HEK293 (cell line): ENCODE measurements at regions not wholly inside any gene's neighbourhood (a gene's known extent, or its start where the extent isn't known, plus 50 kb on each side); places are given as distances from the start of the nearest gene placed in this dataset.

Source experiments
- CTCF ChIA-PET: fragments of 350-600 bp; formaldehyde crosslinking; extraction: SDS; loops from one replicate; lab custom pipeline; 2021; ENCODE audit warnings: antibody characterized with exemption; lab: Yijun Ruan, JAX
- POLR2A ChIA-PET: fragments of 300-600 bp; formaldehyde crosslinking; extraction: SDS; loops from one replicate; lab custom pipeline; 2020; ENCODE audit warnings: antibody characterized with exemption, inconsistent platforms; lab: Yijun Ruan, JAX
- H3K27ac ChIP-seq: fragments of 200-500 bp; sonication (Bioruptor generic); 2 replicates; pipeline ENCODE4 v1.5.1; 2014; ENCODE audit warnings: low read depth, low read length, control low read depth, inconsistent platforms; ENCODE audit errors: extremely low read depth
- H3K36me3 ChIP-seq, 2 experiments: fragments of 200-500 bp in 1 of 2; sonication (Bioruptor generic) in 1 of 2; 1 replicate in 1 of 2; 2 replicates in 1 of 2; pipeline ENCODE4 v1.5.1; 2014 to 2017; ENCODE audit warnings: inconsistent platforms in 2 of 2, low read length in 2 of 2; ENCODE audit not compliant: control insufficient read depth in 2 of 2, insufficient read depth in 1 of 2
- H3K4me1 ChIP-seq: fragments of 200-500 bp; sonication (Bioruptor generic); 2 replicates; pipeline ENCODE4 v1.5.1; 2014; ENCODE audit warnings: mild to moderate bottlenecking, low read length, inconsistent platforms; ENCODE audit not compliant: control insufficient read depth, insufficient read depth
- H3K4me3 ChIP-seq: 2 replicates; pipeline ENCODE4 v1.5.1; 2011; ENCODE audit warnings: low read depth, mild to moderate bottlenecking, control low read depth, low read length, moderate library complexity
- H3K9me3 ChIP-seq: fragments of 200-500 bp; sonication (Bioruptor generic); 2 replicates; pipeline ENCODE4 v1.5.1; 2014; ENCODE audit warnings: low read depth, low read length, inconsistent platforms; ENCODE audit not compliant: control insufficient read depth, insufficient read depth
- GLIS2 ChIP-seq: fragments of 450-650 bp; formaldehyde crosslinking; IDR thresholded peaks from 2 replicates; pipeline ENCODE4 v1.5.1; 2016; ENCODE audit warnings: missing biosample characterization, missing genetic modification characterization
- KLF7 ChIP-seq: fragments of 450-650 bp; formaldehyde crosslinking; IDR thresholded peaks from 2 replicates; pipeline ENCODE4 v1.5.1; 2016; ENCODE audit warnings: missing biosample characterization, missing genetic modification characterization, borderline replicate concordance
- PRDM4 ChIP-seq: fragments of 450-650 bp; formaldehyde crosslinking; IDR thresholded peaks from 2 replicates; pipeline ENCODE4 v1.5.1; 2017; ENCODE audit warnings: missing biosample characterization, missing genetic modification characterization
- REPIN1 ChIP-seq: fragments of 450-650 bp; formaldehyde crosslinking; IDR thresholded peaks from 2 replicates; pipeline ENCODE4 v1.5.1; 2017; ENCODE audit warnings: missing biosample characterization, missing genetic modification characterization, low read depth
- ZBTB48 ChIP-seq: fragments of 450-650 bp; formaldehyde crosslinking; IDR thresholded peaks from 2 replicates; pipeline ENCODE4 v1.5.1; 2016; ENCODE audit warnings: missing biosample characterization, missing genetic modification characterization
- ZFHX2 ChIP-seq: fragments of 450-650 bp; formaldehyde crosslinking; conservative IDR thresholded peaks from 2 replicates; pipeline ENCODE4 v1.5.1; 2016; ENCODE audit warnings: missing biosample characterization, missing genetic modification characterization
- ZFP37 ChIP-seq: fragments of 450-650 bp; formaldehyde crosslinking; IDR thresholded peaks from 2 replicates; pipeline ENCODE4 v1.5.1; 2016; ENCODE audit warnings: missing biosample characterization, missing genetic modification characterization
- ZNF112 ChIP-seq: fragments of 450-650 bp; formaldehyde crosslinking; IDR thresholded peaks from 2 replicates; pipeline ENCODE4 v1.5.0; 2017; ENCODE audit warnings: missing biosample characterization, missing genetic modification characterization
- ZNF184 ChIP-seq: fragments of 450-650 bp; IDR thresholded peaks from 2 replicates; pipeline ENCODE4 v1.5.1; 2018; ENCODE audit warnings: missing biosample characterization, mild to moderate bottlenecking, missing genetic modification characterization
- ZNF266 ChIP-seq: fragments of 450-650 bp; formaldehyde crosslinking; IDR thresholded peaks from 2 replicates; pipeline ENCODE4 v1.5.1; 2016; ENCODE audit warnings: missing biosample characterization, missing genetic modification characterization, low read depth
- ZNF274 ChIP-seq, 2 experiments: fragments of 200-500 bp in 1 of 2; fragments of 450-650 bp in 1 of 2; sonication (Bioruptor generic) in 1 of 2; formaldehyde crosslinking in 1 of 2; IDR thresholded peaks; 2 replicates each; pipeline versions ENCODE4 v1.5.1 to v1.6.1; 2014 to 2016; ENCODE audit warnings: borderline replicate concordance in 1 of 2, inconsistent platforms in 1 of 2, low read length in 1 of 2, missing biosample characterization in 1 of 2, missing genetic modification characterization in 1 of 2
- ZNF341 ChIP-seq: fragments of 450-650 bp; formaldehyde crosslinking; IDR thresholded peaks from 2 replicates; pipeline ENCODE4; 2016; ENCODE audit warnings: low read depth, missing biosample characterization, missing genetic modification characterization
- ZNF510 ChIP-seq: fragments of 450-650 bp; formaldehyde crosslinking; IDR thresholded peaks from 2 replicates; pipeline ENCODE4 v1.5.1; 2018; ENCODE audit warnings: mild to moderate bottlenecking, missing genetic modification characterization, missing biosample characterization; ENCODE audit not compliant: insufficient replicate concordance
- ZNF549 ChIP-seq: fragments of 450-650 bp; IDR thresholded peaks from 2 replicates; pipeline ENCODE4 v1.5.1; 2018; ENCODE audit warnings: missing biosample characterization, missing genetic modification characterization, mild to moderate bottlenecking, inconsistent platforms, moderate library complexity
- ZNF558 ChIP-seq: fragments of 450-650 bp; formaldehyde crosslinking; IDR thresholded peaks from 2 replicates; pipeline ENCODE4 v1.5.1; 2016; ENCODE audit warnings: missing biosample characterization, missing genetic modification characterization
- ZNF571 ChIP-seq: fragments of 450-650 bp; formaldehyde crosslinking; IDR thresholded peaks from 2 replicates; pipeline ENCODE4 v1.5.0; 2017; ENCODE audit warnings: missing biosample characterization, missing genetic modification characterization
- ZSCAN16 ChIP-seq: fragments of 450-650 bp; formaldehyde crosslinking; IDR thresholded peaks from 2 replicates; pipeline ENCODE4 v1.5.1; 2016; ENCODE audit warnings: missing biosample characterization, missing genetic modification characterization
- TF ChIP-seq, protein P1 (sequence below): fragments of 450-650 bp; formaldehyde crosslinking; IDR thresholded peaks from 2 replicates; pipeline ENCODE4 v1.5.1; 2017; ENCODE audit warnings: missing biosample characterization, missing genetic modification characterization
- TF ChIP-seq, protein P2 (sequence below): fragments of 450-650 bp; formaldehyde crosslinking; IDR thresholded peaks from 2 replicates; pipeline ENCODE4 v1.5.1; 2017; ENCODE audit warnings: missing biosample characterization, missing genetic modification characterization

GRCh38 chr10:25858076-25858475 lies 76.0 kb upstream of the MYO3A start:
- Histone ChIP-seq H3K4me1 (no peaks in the 10 kb centered on the region), H3K27ac (no peak overlapping the region), H3K9me3 (no peaks in the 10 kb centered on the region), H3K36me3 (no peaks in the 10 kb centered on the region), H3K4me3 (no peak overlapping the region)
- no peak for TF ChIP-seq ZNF266 (tag by site-specific recombination)
- TF ChIP-seq, protein P1, sequence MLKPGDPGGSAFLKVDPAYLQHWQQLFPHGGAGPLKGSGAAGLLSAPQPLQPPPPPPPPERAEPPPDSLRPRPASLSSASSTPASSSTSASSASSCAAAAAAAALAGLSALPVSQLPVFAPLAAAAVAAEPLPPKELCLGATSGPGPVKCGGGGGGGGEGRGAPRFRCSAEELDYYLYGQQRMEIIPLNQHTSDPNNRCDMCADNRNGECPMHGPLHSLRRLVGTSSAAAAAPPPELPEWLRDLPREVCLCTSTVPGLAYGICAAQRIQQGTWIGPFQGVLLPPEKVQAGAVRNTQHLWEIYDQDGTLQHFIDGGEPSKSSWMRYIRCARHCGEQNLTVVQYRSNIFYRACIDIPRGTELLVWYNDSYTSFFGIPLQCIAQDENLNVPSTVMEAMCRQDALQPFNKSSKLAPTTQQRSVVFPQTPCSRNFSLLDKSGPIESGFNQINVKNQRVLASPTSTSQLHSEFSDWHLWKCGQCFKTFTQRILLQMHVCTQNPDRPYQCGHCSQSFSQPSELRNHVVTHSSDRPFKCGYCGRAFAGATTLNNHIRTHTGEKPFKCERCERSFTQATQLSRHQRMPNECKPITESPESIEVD (tag by site-specific recombination) = no peak
- no peak for TF ChIP-seq ZNF558
- TF ChIP-seq REPIN1 (tag by site-specific recombination) = no peak
- no peak for TF ChIP-seq ZSCAN16
- no peak for TF ChIP-seq KLF7
- TF ChIP-seq ZNF510 (tag by site-specific recombination) = no peak
- TF ChIP-seq, protein P2, sequence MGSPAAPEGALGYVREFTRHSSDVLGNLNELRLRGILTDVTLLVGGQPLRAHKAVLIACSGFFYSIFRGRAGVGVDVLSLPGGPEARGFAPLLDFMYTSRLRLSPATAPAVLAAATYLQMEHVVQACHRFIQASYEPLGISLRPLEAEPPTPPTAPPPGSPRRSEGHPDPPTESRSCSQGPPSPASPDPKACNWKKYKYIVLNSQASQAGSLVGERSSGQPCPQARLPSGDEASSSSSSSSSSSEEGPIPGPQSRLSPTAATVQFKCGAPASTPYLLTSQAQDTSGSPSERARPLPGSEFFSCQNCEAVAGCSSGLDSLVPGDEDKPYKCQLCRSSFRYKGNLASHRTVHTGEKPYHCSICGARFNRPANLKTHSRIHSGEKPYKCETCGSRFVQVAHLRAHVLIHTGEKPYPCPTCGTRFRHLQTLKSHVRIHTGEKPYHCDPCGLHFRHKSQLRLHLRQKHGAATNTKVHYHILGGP (tag by site-specific recombination) = no peak
- no peak for TF ChIP-seq ZNF112 (tag by site-specific recombination)
- CTCF ChIA-PET = interaction anchor here (0.6 to 0.9 kb wide), 2 partner anchors 9 to 13 kb away, joined by 3 to 4 read pairs; no protein-coding TSS in a partner anchor
- POLR2A ChIA-PET = no interaction called here

DNA sequence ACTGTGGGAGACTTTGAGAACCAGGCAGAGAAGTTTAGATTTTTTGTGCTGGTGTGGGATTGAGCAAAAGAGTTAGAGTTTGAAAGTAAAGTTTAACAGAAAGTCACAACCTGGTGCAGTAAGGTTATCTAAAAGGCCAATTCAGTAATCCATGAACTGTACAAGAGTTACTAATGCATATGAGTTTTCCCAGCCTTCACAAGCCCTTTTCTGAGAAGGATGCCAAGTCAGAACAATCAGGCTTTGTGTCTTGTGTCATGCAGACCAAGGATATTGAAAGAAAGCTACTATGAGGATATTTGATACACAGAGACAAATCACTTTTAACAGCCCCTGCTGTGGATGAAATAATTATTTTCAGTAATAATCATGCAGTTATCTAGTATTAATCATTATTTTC lies 68.8 kb upstream of the MYO3A start:
- ChIA-PET CTCF (interaction anchor here (1.0 to 3.0 kb wide), 2 partner anchors 10 to 70 kb away, joined by 3 to 16 read pairs; no protein-coding TSS in a partner anchor), POLR2A (no interaction called here)
- Histone ChIP-seq H3K27ac (no peak overlapping the region), H3K4me1 (no peaks in the 10 kb centered on the region; the same call in 1 of the 2 replicates), H3K4me3 (no peak overlapping the region), H3K9me3 (no peaks in the 10 kb centered on the region), H3K36me3 (no peaks in the 10 kb centered on the region)
- no peak for TF ChIP-seq ZNF549 (tag by site-specific recombination)
- no peak for TF ChIP-seq ZNF184
- no peak for TF ChIP-seq ZFHX2
- TF ChIP-seq ZNF341 (tag by site-specific recombination) = no peak
- TF ChIP-seq ZFP37 (tag by site-specific recombination) = no peak
- no peak for TF ChIP-seq PRDM4 (tag by site-specific recombination)
- TF ChIP-seq ZNF274 (IDR thresholded peaks at IDR 0.05; ENCODE audit: low read length) = no peak
- TF ChIP-seq ZNF274 (tag by site-specific recombination; IDR thresholded peaks at IDR 0.05; ENCODE audit: borderline replicate concordance) = no peak
- no peak for TF ChIP-seq GLIS2 (tag by site-specific recombination)
- TF ChIP-seq ZBTB48 (tag by site-specific recombination) = no peak
- TF ChIP-seq ZNF571 (tag by site-specific recombination) = no peak
